ENCODE measurements at regions not wholly inside any gene's neighbourhood (a gene's known extent, or its start where the extent isn't known, plus 50 kb on each side); places are given as distances from the start of the nearest gene placed in this dataset.

- POLR2A ChIA-PET (ENCODE audit: unreplicated experiment), result no interaction called here
- Histone ChIP-seq H3K9ac (ENCODE audit: low read length) (no peak overlapping the region), H3K27ac (ENCODE audit: low read length) (no peak overlapping the region), H3K4me2 (ENCODE audit: low read length) (no peak overlapping the region), H3K4me3 (ENCODE audit: low read length) (no peak overlapping the region), H3K9me3 (ENCODE audit: low read length) (no peaks in the 10 kb centered on the region), H3K9me2 (replicated peaks; ENCODE audit: low read length) (no peaks in the 10 kb centered on the region), H3K4me1 (ENCODE audit: insufficient read depth, low read length) (no peaks in the 10 kb centered on the region), H3K79me2 (ENCODE audit: low read length) (no peaks in the 10 kb centered on the region), H2AFZ (ENCODE audit: low read length) (no peak overlapping the region), H4K20me1 (ENCODE audit: low read length) (no peaks in the 10 kb centered on the region), H3F3A (ENCODE audit: low read length, unreplicated experiment) (no peaks in the 10 kb centered on the region), H3K27me3 (ENCODE audit: low read length) (no peaks in the 10 kb centered on the region), H3K36me3 (ENCODE audit: low read depth, low read length) (no peaks in the 10 kb centered on the region)
- CTCF ChIA-PET, result no interaction called here
- peak; percentile 20 for DNase-seq
- ATAC-seq, result no peak
- TF ChIP-seq CTCF (conservative IDR thresholded peaks at IDR 0.05; ENCODE audit: low read depth, low read length) (no peak), EZH2phosphoT487 (IDR thresholded peaks at IDR 0.05; ENCODE audit: borderline replicate concordance, low read length) (no peak), EZH2 (IDR thresholded peaks at IDR 0.05; ENCODE audit: low read length, unreplicated experiment) (no peak)
- BruUV-seq (replicated peaks), result no TSS peak
- intact Hi-C loops (cut with micrococcal nuclease), result no loop called here
Observed at GRCh38 chr9:104412238-104412637, 91.8 kb upstream of the OR13F1 start.

GRCh38 chr9:104416470-104416869, 87.6 kb upstream of the OR13F1 start:
- no peak for DNase-seq
- no peaks in the 10 kb centered on the region for H3K79me2 ChIP-seq (ENCODE audit: low read length)
- no peak overlapping the region for H2AFZ ChIP-seq (ENCODE audit: low read length)
- no peaks in the 10 kb centered on the region for H4K20me1 ChIP-seq (ENCODE audit: low read length)
- TF ChIP-seq CTCF (conservative IDR thresholded peaks at IDR 0.05; ENCODE audit: low read depth, low read length), result no peak
- no peak for TF ChIP-seq EZH2 (IDR thresholded peaks at IDR 0.05; ENCODE audit: low read length, unreplicated experiment)
- no peak for TF ChIP-seq EZH2phosphoT487 (IDR thresholded peaks at IDR 0.05; ENCODE audit: borderline replicate concordance, low read length)
- H3K27me3 ChIP-seq (ENCODE audit: low read length), result no peaks in the 10 kb centered on the region
- H3K9me2 ChIP-seq (replicated peaks; ENCODE audit: low read length), result no peaks in the 10 kb centered on the region
- ChIA-PET CTCF (no interaction called here), POLR2A (ENCODE audit: unreplicated experiment) (no interaction called here)
- no peaks in the 10 kb centered on the region for H3F3A ChIP-seq (ENCODE audit: low read length, unreplicated experiment)
- H3K36me3 ChIP-seq (ENCODE audit: low read depth, low read length), result no peaks in the 10 kb centered on the region
- H3K4me1 ChIP-seq (ENCODE audit: insufficient read depth, low read length), result no peaks in the 10 kb centered on the region
- no peak overlapping the region for H3K4me2 ChIP-seq (ENCODE audit: low read length)
- no peaks in the 10 kb centered on the region for H3K9me3 ChIP-seq (ENCODE audit: low read length)
- BruUV-seq (replicated peaks), result no TSS peak
- intact Hi-C loops (cut with micrococcal nuclease), result no loop called here
- no peak overlapping the region for H3K4me3 ChIP-seq (ENCODE audit: low read length)
- no peak for ATAC-seq
- no peak overlapping the region for H3K9ac ChIP-seq (ENCODE audit: low read length)
- no peak overlapping the region for H3K27ac ChIP-seq (ENCODE audit: low read length)

GRCh38 chr9:104417296-104417695, 86.8 kb upstream of the OR13F1 start:
- no TSS peak for BruUV-seq (replicated peaks)
- POLR2A ChIA-PET (ENCODE audit: unreplicated experiment), result no interaction called here

More at GRCh38 chr9:104417296-104417695, 86.8 kb upstream of the OR13F1 start:
- no peaks in the 10 kb centered on the region for H3K36me3 ChIP-seq (ENCODE audit: low read depth, low read length)
- H3K9me3 ChIP-seq (ENCODE audit: low read length), result no peaks in the 10 kb centered on the region
- ATAC-seq, result no peak
- H3K4me2 ChIP-seq (ENCODE audit: low read length), result no peak overlapping the region
- H3K27ac ChIP-seq (ENCODE audit: low read length), result no peak overlapping the region
- intact Hi-C loops (cut with micrococcal nuclease), result no loop called here
- CTCF ChIA-PET, result no interaction called here
- no peak overlapping the region for H2AFZ ChIP-seq (ENCODE audit: low read length)
- TF ChIP-seq EZH2 (IDR thresholded peaks at IDR 0.05; ENCODE audit: low read length, unreplicated experiment) (no peak), EZH2phosphoT487 (IDR thresholded peaks at IDR 0.05; ENCODE audit: borderline replicate concordance, low read length) (no peak), CTCF (conservative IDR thresholded peaks at IDR 0.05; ENCODE audit: low read depth, low read length) (no peak)
- no peaks in the 10 kb centered on the region for H3K27me3 ChIP-seq (ENCODE audit: low read length)
- no peaks in the 10 kb centered on the region for H4K20me1 ChIP-seq (ENCODE audit: low read length)
- no peak overlapping the region for H3K9ac ChIP-seq (ENCODE audit: low read length)
- H3K79me2 ChIP-seq (ENCODE audit: low read length), result no peaks in the 10 kb centered on the region
- no peak for DNase-seq
- H3K4me1 ChIP-seq (ENCODE audit: insufficient read depth, low read length), result no peaks in the 10 kb centered on the region
- H3F3A ChIP-seq (ENCODE audit: low read length, unreplicated experiment), result no peaks in the 10 kb centered on the region
- no peak overlapping the region for H3K4me3 ChIP-seq (ENCODE audit: low read length)
- no peaks in the 10 kb centered on the region for H3K9me2 ChIP-seq (replicated peaks; ENCODE audit: low read length)

All from PC-3 (cell line).